ENCODE measurements at regions not wholly inside any gene's neighbourhood (a gene's known extent, or its start where the extent isn't known, plus 50 kb on each side); places are given as distances from the start of the nearest gene placed in this dataset.

DNA sequence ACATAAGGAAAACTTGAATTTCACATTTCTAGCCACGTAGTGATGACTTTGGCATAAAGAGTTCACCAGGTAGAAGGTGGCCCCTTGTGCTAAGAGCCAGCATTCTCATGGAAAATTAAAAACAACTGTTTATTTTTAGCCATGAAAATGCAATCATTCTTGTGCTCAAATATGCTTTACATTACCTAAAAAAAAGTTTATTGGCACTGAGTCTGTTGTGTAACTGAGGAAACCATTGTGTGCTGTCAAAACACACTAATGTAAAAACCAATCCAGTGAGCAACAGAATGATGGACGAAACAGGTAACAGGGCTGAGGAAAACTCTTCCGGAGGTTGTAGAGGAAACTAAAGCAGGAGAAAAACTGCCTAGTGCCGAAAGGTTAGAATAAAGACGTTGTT, 287.0 kb upstream of the TMC3 start:
- WGBS, 4 donors: 59 to 68% (median 61%) methylated on average over 5 of the region's 5 CpGs

DNA sequence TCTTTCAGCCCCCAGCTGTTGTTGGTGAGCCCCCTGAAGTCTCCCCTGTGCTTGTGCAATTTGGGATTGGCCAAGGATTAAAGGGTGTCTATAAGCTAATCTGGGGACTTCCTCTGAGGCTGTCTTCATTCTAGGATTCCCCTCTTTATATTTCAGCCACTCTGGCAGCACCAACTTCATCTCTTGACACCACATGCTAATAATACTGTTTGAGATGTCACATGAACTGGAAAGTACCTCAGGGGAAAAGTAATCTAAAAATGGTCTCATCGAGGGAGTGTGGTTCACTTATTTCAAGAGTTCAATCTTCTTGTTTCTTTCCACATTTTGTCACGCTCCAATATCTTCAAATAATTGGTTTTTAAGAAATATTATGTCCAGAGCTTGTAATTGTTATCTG, 279.2 kb upstream of the TMC3 start:
- Histone ChIP-seq H3K4me1 (no peaks in the 10 kb centered on the region), H3K4me3 (no peak overlapping the region), H3K27ac (no peak overlapping the region), H3K36me3 (no peaks in the 10 kb centered on the region), H3K27me3 (no peaks in the 10 kb centered on the region), H3K9me3 (no peaks in the 10 kb centered on the region)
- no peak for ATAC-seq
- no peak for TF ChIP-seq POLR2A (IDR thresholded peaks at IDR 0.05)
- TF ChIP-seq, protein P1, sequence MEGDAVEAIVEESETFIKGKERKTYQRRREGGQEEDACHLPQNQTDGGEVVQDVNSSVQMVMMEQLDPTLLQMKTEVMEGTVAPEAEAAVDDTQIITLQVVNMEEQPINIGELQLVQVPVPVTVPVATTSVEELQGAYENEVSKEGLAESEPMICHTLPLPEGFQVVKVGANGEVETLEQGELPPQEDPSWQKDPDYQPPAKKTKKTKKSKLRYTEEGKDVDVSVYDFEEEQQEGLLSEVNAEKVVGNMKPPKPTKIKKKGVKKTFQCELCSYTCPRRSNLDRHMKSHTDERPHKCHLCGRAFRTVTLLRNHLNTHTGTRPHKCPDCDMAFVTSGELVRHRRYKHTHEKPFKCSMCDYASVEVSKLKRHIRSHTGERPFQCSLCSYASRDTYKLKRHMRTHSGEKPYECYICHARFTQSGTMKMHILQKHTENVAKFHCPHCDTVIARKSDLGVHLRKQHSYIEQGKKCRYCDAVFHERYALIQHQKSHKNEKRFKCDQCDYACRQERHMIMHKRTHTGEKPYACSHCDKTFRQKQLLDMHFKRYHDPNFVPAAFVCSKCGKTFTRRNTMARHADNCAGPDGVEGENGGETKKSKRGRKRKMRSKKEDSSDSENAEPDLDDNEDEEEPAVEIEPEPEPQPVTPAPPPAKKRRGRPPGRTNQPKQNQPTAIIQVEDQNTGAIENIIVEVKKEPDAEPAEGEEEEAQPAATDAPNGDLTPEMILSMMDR (IDR thresholded peaks at IDR 0.05): no peak
- no peak for DNase-seq
- intact Hi-C loops (cut with DNase I): no loop called here
- WGBS, 4 donors: 53 to 72% (median 62%) methylated on average over 2 of the region's 2 CpGs

More for the DNA sequence above, 287.0 kb upstream of the TMC3 start:
- H3K27ac ChIP-seq: no peak overlapping the region
- no peaks in the 10 kb centered on the region for H3K27me3 ChIP-seq
- no peaks in the 10 kb centered on the region for H3K36me3 ChIP-seq
- no peak overlapping the region for H3K4me3 ChIP-seq
- intact Hi-C loops (cut with DNase I): no loop called here
- H3K4me1 ChIP-seq: no peaks in the 10 kb centered on the region
- no peak for TF ChIP-seq POLR2A (IDR thresholded peaks at IDR 0.05)
- TF ChIP-seq, protein P1 (IDR thresholded peaks at IDR 0.05): no peak
- ATAC-seq (no peak), DNase-seq (no peak)
- no peaks in the 10 kb centered on the region for H3K9me3 ChIP-seq

DNA sequence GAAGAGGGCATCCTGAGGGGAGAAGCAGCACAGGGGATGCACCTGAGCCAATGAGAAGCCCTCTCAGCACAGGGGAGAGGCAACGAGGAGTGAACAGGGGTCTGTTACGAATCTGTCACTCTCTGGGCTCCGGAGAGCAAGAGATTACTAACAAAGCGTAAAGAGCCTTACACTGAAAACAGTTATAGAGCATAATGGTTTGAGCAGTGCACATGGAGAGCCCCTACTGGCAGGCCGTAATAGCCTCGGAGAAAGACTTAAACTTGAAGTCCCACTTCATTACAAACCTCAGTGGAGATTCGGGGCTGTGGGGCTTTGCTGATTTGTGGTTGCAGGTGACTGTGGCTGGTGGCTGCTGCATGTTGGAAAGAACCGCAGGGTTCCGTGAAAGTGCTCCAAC, 271.5 kb upstream of the TMC3 start:
- H3K4me1 ChIP-seq: no peaks in the 10 kb centered on the region
- intact Hi-C loops (cut with DNase I): no loop called here
- ATAC-seq (no peak), DNase-seq (no peak)
- no peaks in the 10 kb centered on the region for H3K27me3 ChIP-seq
- no peaks in the 10 kb centered on the region for H3K36me3 ChIP-seq
- 79 to 84% (median 81%) methylated on average over 9 of the region's 9 CpGs for WGBS, 4 donors
- H3K27ac ChIP-seq: no peak overlapping the region
- TF ChIP-seq, protein P1 (IDR thresholded peaks at IDR 0.05): no peak
- TF ChIP-seq POLR2A (IDR thresholded peaks at IDR 0.05): no peak
- H3K4me3 ChIP-seq: no peak overlapping the region
- peaks cover 0 to 1% (median 0%) of the 10 kb centered on the region in 12 donors for H3K9me3 ChIP-seq

DNA sequence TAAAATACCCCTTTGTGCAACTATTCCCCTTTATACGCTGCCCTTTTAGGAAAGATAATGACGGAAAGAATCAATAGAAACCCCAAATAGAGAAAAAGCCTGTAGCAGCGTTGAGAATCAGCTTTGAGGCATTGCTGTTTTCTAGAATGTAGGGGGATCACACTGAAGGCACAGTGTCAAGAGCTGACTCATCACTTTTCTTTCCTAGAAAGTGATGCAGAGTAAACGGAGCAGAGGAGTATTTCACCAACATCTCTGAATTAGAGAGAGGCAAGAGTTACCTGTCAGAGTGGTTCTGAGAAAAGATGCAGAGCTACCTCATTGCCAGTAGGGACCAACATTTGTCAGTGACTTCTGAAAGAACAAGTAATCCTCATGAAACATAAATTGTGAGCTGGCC, 269.8 kb upstream of the TMC3 start:
- ATAC-seq (no peak), DNase-seq (no peak)
- H3K4me1 ChIP-seq: no peaks in the 10 kb centered on the region
- 80 to 86% (median 82%) methylated on average over 4 of the region's 4 CpGs for WGBS, 4 donors
- H3K9me3 ChIP-seq: peaks cover 0 to 6% (median 0%) of the 10 kb centered on the region in 12 donors
- intact Hi-C loops (cut with DNase I): no loop called here
- TF ChIP-seq POLR2A (IDR thresholded peaks at IDR 0.05): no peak
- TF ChIP-seq, protein P1 (IDR thresholded peaks at IDR 0.05): no peak
- H3K4me3 ChIP-seq: no peak overlapping the region
- no peaks in the 10 kb centered on the region for H3K36me3 ChIP-seq
- H3K27ac ChIP-seq: no peak overlapping the region
- no peaks in the 10 kb centered on the region for H3K27me3 ChIP-seq
